ENCODE measurements at regions not wholly inside any gene's neighbourhood (a gene's known extent, or its start where the extent isn't known, plus 50 kb on each side); places are given as distances from the start of the nearest gene placed in this dataset.
A peak's percentile ranks its signal among the peaks of the same experiment; 100 is the strongest.
"Not testable (repeated sequence)": the region's sequence is repeated elsewhere in the genome, so short reads cannot be mapped to it uniquely, and the experiment has no call there.

GRCh38 chr3:147161833-147162232 lies 244.5 kb downstream of the ZIC4 start:
- no peak overlapping the region for H3K4me3 Mint-ChIP-seq
- no peaks in the 10 kb centered on the region for H3K36me3 Mint-ChIP-seq
- H3K9me3 Mint-ChIP-seq: peaks cover 0 to 4% (median 3%) of the 10 kb centered on the region in 7 donors

GRCh38 chr3:147160984-147161383 lies 245.4 kb downstream of the ZIC4 start:
- Mint-ChIP-seq H3K36me3 (no peaks in the 10 kb centered on the region), H3K9me3 (peaks cover 2 to 6% (median 3%) of the 10 kb centered on the region in 7 donors)

More at GRCh38 chr3:147161833-147162232, 244.5 kb downstream of the ZIC4 start:
- Mint-ChIP-seq H3K27me3 (no peaks in the 10 kb centered on the region), H3K4me1 (no peaks in the 10 kb centered on the region), H3K27ac (no peak overlapping the region)
- ATAC-seq (ENCODE audit: low read depth in 2 of 2) (no peak), DNase-seq (no peak)

GRCh38 chr3:147159141-147159540 lies 247.2 kb downstream of the ZIC4 start:
- Mint-ChIP-seq H3K4me3 (no peak overlapping the region), H3K27ac (no peak overlapping the region), H3K9me3 (peaks cover 3 to 14% (median 8%) of the 10 kb centered on the region in 7 donors), H3K27me3 (no peaks in the 10 kb centered on the region), H3K36me3 (no peaks in the 10 kb centered on the region), H3K4me1 (no peaks in the 10 kb centered on the region)
- DNase-seq (no peak), ATAC-seq (ENCODE audit: low read depth in 2 of 2) (no peak)

More at GRCh38 chr3:147160984-147161383, 245.4 kb downstream of the ZIC4 start:
- no peak for DNase-seq
- Mint-ChIP-seq H3K27me3 (no peaks in the 10 kb centered on the region), H3K4me3 (no peak overlapping the region), H3K27ac (no peak overlapping the region), H3K4me1 (no peaks in the 10 kb centered on the region)
- ATAC-seq (ENCODE audit: low read depth in 2 of 2): no peak

- H3K27me3 Mint-ChIP-seq: no peaks in the 10 kb centered on the region
- H3K36me3 Mint-ChIP-seq: no peaks in the 10 kb centered on the region
Measured at GRCh38 chr3:147157631-147158030, 248.7 kb downstream of the ZIC4 start.

GRCh38 chr3:147154988-147155387 lies 251.4 kb downstream of the ZIC4 start:
- not testable (repeated sequence) for DNase-seq; H3K27ac Mint-ChIP-seq; H3K27me3 Mint-ChIP-seq; H3K4me3 Mint-ChIP-seq; ATAC-seq (ENCODE audit: low read depth in 2 of 2); H3K36me3 Mint-ChIP-seq; H3K4me1 Mint-ChIP-seq
- peaks cover 3 to 14% (median 7%) of the 10 kb centered on the region in 7 donors for H3K9me3 Mint-ChIP-seq

More at GRCh38 chr3:147157631-147158030, 248.7 kb downstream of the ZIC4 start:
- DNase-seq: no peak
- Mint-ChIP-seq H3K4me1 (no peaks in the 10 kb centered on the region), H3K9me3 (peaks cover 3 to 14% (median 8%) of the 10 kb centered on the region in 7 donors), H3K4me3 (no peak overlapping the region), H3K27ac (no peak overlapping the region)
- no peak for ATAC-seq (ENCODE audit: low read depth in 2 of 2)

GRCh38 chr3:147153830-147154539 lies 252.4 kb downstream of the ZIC4 start:
- no peak for DNase-seq
- Mint-ChIP-seq H3K9me3 (peaks cover under 1 to 14% (median 5%) of the 10 kb centered on the region in 7 donors), H3K36me3 (no peaks in the 10 kb centered on the region)

GRCh38 chr3:147152476-147152875 lies 253.9 kb downstream of the ZIC4 start:
- no peak overlapping the region for H3K4me3 Mint-ChIP-seq
- no peaks in the 10 kb centered on the region for H3K36me3 Mint-ChIP-seq
- H3K27ac Mint-ChIP-seq: no peak overlapping the region
- DNase-seq (no peak), ATAC-seq (ENCODE audit: low read depth in 2 of 2) (no peak)
- H3K27me3 Mint-ChIP-seq: no peaks in the 10 kb centered on the region
- no peaks in the 10 kb centered on the region for H3K4me1 Mint-ChIP-seq
- peaks cover 0 to 14% (median 9%) of the 10 kb centered on the region in 7 donors for H3K9me3 Mint-ChIP-seq

More at GRCh38 chr3:147153830-147154539, 252.4 kb downstream of the ZIC4 start:
- ATAC-seq (ENCODE audit: low read depth in 2 of 2): no peak
- Mint-ChIP-seq H3K27me3 (no peaks in the 10 kb centered on the region), H3K27ac (no peak overlapping the region), H3K4me3 (peak overlapping the region in 1 of 8 donors; percentile 35), H3K4me1 (no peaks in the 10 kb centered on the region)

- H3K4me3 Mint-ChIP-seq: no peak overlapping the region
- no peaks in the 10 kb centered on the region for H3K4me1 Mint-ChIP-seq
- H3K9me3 Mint-ChIP-seq: peaks cover 0 to 8% (median 3%) of the 10 kb centered on the region in 7 donors
- DNase-seq: no peak
- H3K36me3 Mint-ChIP-seq: no peaks in the 10 kb centered on the region
- H3K27ac Mint-ChIP-seq: no peak overlapping the region
- ATAC-seq (ENCODE audit: low read depth in 2 of 2): no peak
- H3K27me3 Mint-ChIP-seq: peaks cover 0 to 3% (median 0%) of the 10 kb centered on the region in 3 donors
Measured at GRCh38 chr3:147141516-147142288, 264.6 kb downstream of the ZIC4 start.

GRCh38 chr3:147139341-147139740 lies 267.0 kb downstream of the ZIC4 start:
- Mint-ChIP-seq H3K4me1 (no peaks in the 10 kb centered on the region), H3K27me3 (no peaks in the 10 kb centered on the region), H3K4me3 (no peak overlapping the region), H3K9me3 (peaks cover 0 to 12% (median 5%) of the 10 kb centered on the region in 7 donors), H3K36me3 (no peaks in the 10 kb centered on the region), H3K27ac (no peak overlapping the region)
- ATAC-seq (ENCODE audit: low read depth in 2 of 2): no peak
- DNase-seq: no peak

GRCh38 chr3:147132168-147132567 lies 274.2 kb downstream of the ZIC4 start:
- H3K4me3 Mint-ChIP-seq: no peak overlapping the region
- H3K4me1 Mint-ChIP-seq: no peaks in the 10 kb centered on the region
- no peaks in the 10 kb centered on the region for H3K27me3 Mint-ChIP-seq
- ATAC-seq (ENCODE audit: low read depth in 2 of 2): no peak
- no peak overlapping the region for H3K27ac Mint-ChIP-seq
- no peak for DNase-seq
- H3K9me3 Mint-ChIP-seq: peaks cover 0 to 18% (median 6%) of the 10 kb centered on the region in 7 donors
- no peaks in the 10 kb centered on the region for H3K36me3 Mint-ChIP-seq

GRCh38 chr3:147130461-147130860 lies 275.9 kb downstream of the ZIC4 start:
- H3K36me3 Mint-ChIP-seq: no peaks in the 10 kb centered on the region
- H3K27me3 Mint-ChIP-seq: no peaks in the 10 kb centered on the region
- ATAC-seq (ENCODE audit: low read depth in 2 of 2): no peak
- DNase-seq: no peak
- H3K27ac Mint-ChIP-seq: no peak overlapping the region
- H3K4me3 Mint-ChIP-seq: no peak overlapping the region
- H3K9me3 Mint-ChIP-seq: peaks cover 0 to 12% (median 6%) of the 10 kb centered on the region in 7 donors
- no peaks in the 10 kb centered on the region for H3K4me1 Mint-ChIP-seq

- no peak overlapping the region for H3K27ac Mint-ChIP-seq
- H3K4me3 Mint-ChIP-seq: no peak overlapping the region
- H3K36me3 Mint-ChIP-seq: no peaks in the 10 kb centered on the region
- H3K4me1 Mint-ChIP-seq: no peaks in the 10 kb centered on the region
- DNase-seq: no peak
- H3K9me3 Mint-ChIP-seq: peaks cover 0 to 11% (median 6%) of the 10 kb centered on the region in 7 donors
- ATAC-seq (ENCODE audit: low read depth in 2 of 2): no peak
- H3K27me3 Mint-ChIP-seq: no peaks in the 10 kb centered on the region
Measured at GRCh38 chr3:147129665-147130064, 276.7 kb downstream of the ZIC4 start.

GRCh38 chr3:147122350-147122749 lies 284.0 kb downstream of the ZIC4 start:
- ATAC-seq (ENCODE audit: low read depth in 2 of 2) (no peak), DNase-seq (no peak)
- H3K36me3 Mint-ChIP-seq: no peaks in the 10 kb centered on the region
- no peak overlapping the region for H3K27ac Mint-ChIP-seq
- peaks cover 0 to 10% (median 0%) of the 10 kb centered on the region in 7 donors for H3K9me3 Mint-ChIP-seq
- H3K4me3 Mint-ChIP-seq: no peak overlapping the region
- no peaks in the 10 kb centered on the region for H3K4me1 Mint-ChIP-seq
- no peaks in the 10 kb centered on the region for H3K27me3 Mint-ChIP-seq

GRCh38 chr3:147119989-147120388 lies 286.4 kb downstream of the ZIC4 start:
- Mint-ChIP-seq H3K9me3 (peaks cover 0 to 5% (median 0%) of the 10 kb centered on the region in 7 donors), H3K36me3 (no peaks in the 10 kb centered on the region), H3K27me3 (no peaks in the 10 kb centered on the region), H3K4me3 (no peak overlapping the region), H3K4me1 (no peaks in the 10 kb centered on the region), H3K27ac (no peak overlapping the region)
- no peak for ATAC-seq (ENCODE audit: low read depth in 2 of 2)
- DNase-seq: no peak

All from naive B cell (primary cell).